MM.1S (cell line): ENCODE measurements at regions not wholly inside any gene's neighbourhood (a gene's known extent, or its start where the extent isn't known, plus 50 kb on each side); places are given as distances from the start of the nearest gene placed in this dataset.

Source experiments
- DNase-seq: peaks from one replicate; pipeline ENCODE4 v3.0.0-alpha.2; 2015
- H2AFZ ChIP-seq: fragments of 300-600 bp; sonication (generic); 2 replicates; pipeline ENCODE4 v1.6.0; 2016; ENCODE audit warnings: antibody characterized with exemption, low read length
- H3F3A ChIP-seq: fragments of 300-600 bp; sonication (generic); 2 replicates; pipeline ENCODE4 v1.6.1; 2016; ENCODE audit warnings: mild to moderate bottlenecking, antibody characterized with exemption, low read length, moderate library complexity, mixed read lengths; ENCODE audit not compliant: insufficient read depth
- H3K27ac ChIP-seq: fragments of 300-600 bp; sonication (generic); 2 replicates; pipeline ENCODE4 v1.5.1; 2016; ENCODE audit warnings: mild to moderate bottlenecking, low read length
- H3K27me3 ChIP-seq: fragments of 300-600 bp; sonication (generic); replicated peaks from 2 replicates; pipeline ENCODE4 v1.6.0; 2016; ENCODE audit warnings: low read length; ENCODE audit not compliant: insufficient read depth
- H3K36me3 ChIP-seq: fragments of 300-600 bp; sonication (generic); replicated peaks from 2 replicates; pipeline ENCODE4 v1.6.1; 2016; ENCODE audit warnings: mild to moderate bottlenecking, low read length, mixed read lengths; ENCODE audit not compliant: insufficient read depth
- H3K4me1 ChIP-seq: fragments of 300-600 bp; sonication (generic); 2 replicates; pipeline ENCODE4 v1.6.1; 2016; ENCODE audit warnings: low read length, mixed read lengths
- H3K4me2 ChIP-seq: fragments of 300-600 bp; sonication (generic); 2 replicates; pipeline ENCODE4 v1.6.0; 2016; ENCODE audit warnings: low read depth, low read length
- H3K4me3 ChIP-seq: fragments of 300-600 bp; sonication (generic); 2 replicates; pipeline ENCODE4 v1.5.1; 2016; ENCODE audit warnings: low read length, mixed read lengths
- H3K79me2 ChIP-seq: fragments of 300-600 bp; sonication (generic); 2 replicates; pipeline ENCODE4 v1.6.1; 2016; ENCODE audit warnings: mixed run types, low read length, mixed read lengths
- H3K9ac ChIP-seq: fragments of 300-600 bp; sonication (generic); 2 replicates; pipeline ENCODE4 v1.6.1; 2016; ENCODE audit warnings: low read length, mixed read lengths
- H3K9me2 ChIP-seq: fragments of 300-600 bp; sonication (generic); replicated peaks from 2 replicates; pipeline ENCODE4 v1.6.1; 2016; ENCODE audit warnings: mild to moderate bottlenecking, low read length, mixed read lengths; ENCODE audit not compliant: insufficient read depth
- H3K9me3 ChIP-seq: fragments of 300-600 bp; sonication (generic); replicated peaks from 2 replicates; pipeline ENCODE4 v1.6.1; 2016; ENCODE audit warnings: mild to moderate bottlenecking, low read length, mixed read lengths; ENCODE audit not compliant: insufficient read depth
- H4K20me1 ChIP-seq: fragments of 300-600 bp; sonication (generic); 2 replicates; pipeline ENCODE4 v1.6.1; 2016; ENCODE audit warnings: mild to moderate bottlenecking, low read length, moderate library complexity, mixed read lengths; ENCODE audit not compliant: insufficient read depth
- EZH2 ChIP-seq: fragments of 300-600 bp; sonication (generic); optimal IDR thresholded peaks from 2 replicates; pipeline ENCODE3; 2017; ENCODE audit warnings: low read depth, mild to moderate bottlenecking, antibody characterized with exemption, low read length, mixed read lengths
- EZH2phosphoT487 ChIP-seq: fragments of 300-600 bp; sonication (generic); IDR thresholded peaks from 2 replicates; pipeline ENCODE4 v1.6.1; 2018; ENCODE audit warnings: antibody characterized with exemption, low read length
- TF ChIP-seq, protein P1 (sequence below): fragments of 300-600 bp; sonication (generic); IDR thresholded peaks from 2 replicates; pipeline ENCODE4 v1.5.1; 2016; ENCODE audit warnings: antibody characterized with exemption, low read length, mixed read lengths

GRCh38 chr5:97968346-97968745, 785.3 kb upstream of the RIOK2 start:
- no peak overlapping the region for H3K27ac ChIP-seq
- no peak overlapping the region for H3K4me3 ChIP-seq
- H3K36me3 ChIP-seq: no peaks in the 10 kb centered on the region
- no peaks in the 10 kb centered on the region for H3K4me1 ChIP-seq
- DNase-seq: no peak
- H3K27me3 ChIP-seq: no peaks in the 10 kb centered on the region
- H2AFZ ChIP-seq: no peak overlapping the region
- H4K20me1 ChIP-seq: no peaks in the 10 kb centered on the region
- H3F3A ChIP-seq: no peaks in the 10 kb centered on the region
- no peak overlapping the region for H3K4me2 ChIP-seq
- H3K9me2 ChIP-seq: no peaks in the 10 kb centered on the region
- no peak overlapping the region for H3K9ac ChIP-seq
- H3K9me3 ChIP-seq: no peaks in the 10 kb centered on the region
- H3K79me2 ChIP-seq: no peaks in the 10 kb centered on the region
- TF ChIP-seq EZH2phosphoT487 (no peak), EZH2 (no peak)
- TF ChIP-seq, protein P1, sequence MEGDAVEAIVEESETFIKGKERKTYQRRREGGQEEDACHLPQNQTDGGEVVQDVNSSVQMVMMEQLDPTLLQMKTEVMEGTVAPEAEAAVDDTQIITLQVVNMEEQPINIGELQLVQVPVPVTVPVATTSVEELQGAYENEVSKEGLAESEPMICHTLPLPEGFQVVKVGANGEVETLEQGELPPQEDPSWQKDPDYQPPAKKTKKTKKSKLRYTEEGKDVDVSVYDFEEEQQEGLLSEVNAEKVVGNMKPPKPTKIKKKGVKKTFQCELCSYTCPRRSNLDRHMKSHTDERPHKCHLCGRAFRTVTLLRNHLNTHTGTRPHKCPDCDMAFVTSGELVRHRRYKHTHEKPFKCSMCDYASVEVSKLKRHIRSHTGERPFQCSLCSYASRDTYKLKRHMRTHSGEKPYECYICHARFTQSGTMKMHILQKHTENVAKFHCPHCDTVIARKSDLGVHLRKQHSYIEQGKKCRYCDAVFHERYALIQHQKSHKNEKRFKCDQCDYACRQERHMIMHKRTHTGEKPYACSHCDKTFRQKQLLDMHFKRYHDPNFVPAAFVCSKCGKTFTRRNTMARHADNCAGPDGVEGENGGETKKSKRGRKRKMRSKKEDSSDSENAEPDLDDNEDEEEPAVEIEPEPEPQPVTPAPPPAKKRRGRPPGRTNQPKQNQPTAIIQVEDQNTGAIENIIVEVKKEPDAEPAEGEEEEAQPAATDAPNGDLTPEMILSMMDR: no peak

DNA sequence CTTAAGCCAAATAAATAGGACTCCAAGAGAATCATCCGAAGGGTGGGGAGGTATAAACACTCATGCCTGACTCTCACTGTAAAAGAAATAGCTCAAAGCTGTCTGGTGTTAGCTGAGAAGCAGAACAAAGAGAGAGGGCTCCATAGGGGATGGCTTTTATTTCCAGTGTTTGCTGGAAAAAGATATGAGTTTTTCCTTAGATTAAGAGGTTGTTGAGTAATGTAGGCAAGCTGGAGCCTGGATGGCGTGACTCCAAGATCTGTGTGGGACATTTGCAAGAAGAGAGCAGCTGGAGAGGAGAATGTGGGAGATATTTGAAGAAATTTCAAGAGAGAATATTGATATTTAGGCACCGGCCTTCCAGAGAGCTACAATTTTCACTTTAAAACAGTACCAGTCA, 793.7 kb upstream of the RGMB start:
- no peaks in the 10 kb centered on the region for H3F3A ChIP-seq
- H3K9me2 ChIP-seq: no peaks in the 10 kb centered on the region
- H3K36me3 ChIP-seq: no peaks in the 10 kb centered on the region
- no peaks in the 10 kb centered on the region for H3K79me2 ChIP-seq
- no peaks in the 10 kb centered on the region for H3K9me3 ChIP-seq
- no peak overlapping the region for H3K9ac ChIP-seq
- DNase-seq: no peak
- no peaks in the 10 kb centered on the region for H4K20me1 ChIP-seq
- no peaks in the 10 kb centered on the region for H3K27me3 ChIP-seq
- no peak overlapping the region for H3K4me3 ChIP-seq
- H3K4me1 ChIP-seq: no peaks in the 10 kb centered on the region
- no peak overlapping the region for H3K27ac ChIP-seq
- no peak overlapping the region for H3K4me2 ChIP-seq
- TF ChIP-seq EZH2phosphoT487: no peak
- no peak for TF ChIP-seq EZH2
- TF ChIP-seq, protein P1: no peak
- H2AFZ ChIP-seq: no peak overlapping the region

GRCh38 chr5:97980291-97980690, 793.2 kb upstream of the RGMB start:
- TF ChIP-seq EZH2phosphoT487 (no peak), EZH2 (no peak)
- TF ChIP-seq, protein P1: no peak
- Histone ChIP-seq H3K9me3 (no peaks in the 10 kb centered on the region), H4K20me1 (no peaks in the 10 kb centered on the region), H3K9ac (no peak overlapping the region), H3K4me3 (no peak overlapping the region), H3K4me2 (no peak overlapping the region), H3K36me3 (no peaks in the 10 kb centered on the region), H3K9me2 (no peaks in the 10 kb centered on the region), H2AFZ (no peak overlapping the region), H3F3A (no peaks in the 10 kb centered on the region), H3K27ac (no peak overlapping the region), H3K79me2 (no peaks in the 10 kb centered on the region), H3K27me3 (no peaks in the 10 kb centered on the region), H3K4me1 (no peaks in the 10 kb centered on the region)
- DNase-seq: no peak
